Endothelial cell (in vitro differentiated cells): ENCODE measurements at regions not wholly inside any gene's neighbourhood (a gene's known extent, or its start where the extent isn't known, plus 50 kb on each side); places are given as distances from the start of the nearest gene placed in this dataset.

Source experiments
- DNase-seq: peaks from one replicate; pipeline ENCODE4 v3.0.0; 2021; ENCODE audit warnings: low spot score
- H3K27ac Mint-ChIP-seq: one replicate; pipeline ENCODE4 v1.8.0; 2021; ENCODE audit warnings: mixed read lengths, inconsistent platforms; ENCODE audit not compliant: unreplicated experiment
- H3K27me3 Mint-ChIP-seq: one replicate; pipeline ENCODE4 v1.8.0; 2021; ENCODE audit warnings: mild to moderate bottlenecking, moderate library complexity, mixed read lengths, inconsistent platforms; ENCODE audit not compliant: unreplicated experiment
- H3K36me3 Mint-ChIP-seq: one replicate; pipeline ENCODE4 v1.8.0; 2021; ENCODE audit warnings: mild to moderate bottlenecking, low read depth, mixed read lengths, inconsistent platforms; ENCODE audit not compliant: unreplicated experiment
- H3K4me1 Mint-ChIP-seq: one replicate; pipeline ENCODE4 v1.8.0; 2021; ENCODE audit warnings: mild to moderate bottlenecking, mixed read lengths, inconsistent platforms; ENCODE audit not compliant: unreplicated experiment
- H3K4me3 Mint-ChIP-seq: one replicate; pipeline ENCODE4 v1.8.0; 2021; ENCODE audit warnings: mild to moderate bottlenecking, mixed read lengths, inconsistent platforms; ENCODE audit not compliant: unreplicated experiment
- H3K9me3 Mint-ChIP-seq: one replicate; pipeline ENCODE4 v1.8.0; 2021; ENCODE audit warnings: mixed read lengths, inconsistent platforms; ENCODE audit not compliant: unreplicated experiment
- CTCF ChIP-seq: fragments of 200-600 bp; sonication (generic); IDR thresholded peaks from one replicate; pipeline ENCODE4 v1.5.0; 2021; ENCODE audit warnings: antibody characterized with exemption; ENCODE audit not compliant: unreplicated experiment

GRCh38 chr9:81841333-81841732, 86.9 kb upstream of the SPATA31D4 start:
- Mint-ChIP-seq H3K27ac (no peak overlapping the region), H3K4me3 (no peak overlapping the region), H3K27me3 (peaks cover 1% of the 10 kb centered on the region), H3K9me3 (no peaks in the 10 kb centered on the region), H3K4me1 (no peaks in the 10 kb centered on the region), H3K36me3 (no peaks in the 10 kb centered on the region)
- DNase-seq, result no peak
- no peak for TF ChIP-seq CTCF

DNA sequence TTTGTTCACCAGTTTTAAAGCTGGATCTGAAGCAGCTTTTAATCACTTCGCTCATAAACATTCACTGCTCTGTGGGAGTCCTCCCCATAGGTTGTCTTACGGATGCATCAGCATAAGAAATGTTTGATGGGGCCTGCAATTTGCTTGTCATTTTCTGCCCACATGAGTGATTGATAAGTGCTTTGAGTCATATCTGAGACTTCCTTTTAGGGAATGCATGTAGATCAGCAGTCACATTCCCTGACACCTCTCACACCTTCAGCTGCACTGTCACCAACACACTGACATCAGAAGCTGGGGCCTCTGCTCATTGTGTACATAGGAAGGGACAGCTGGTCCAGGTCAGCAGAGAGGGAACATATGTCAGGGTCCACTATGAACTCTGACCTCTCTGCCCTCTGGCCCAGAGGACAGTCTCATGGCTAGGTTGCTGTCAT, 84.1 kb upstream of the SPATA31D4 start:
- DNase-seq, result no peak
- TF ChIP-seq CTCF, result no peak

DNA sequence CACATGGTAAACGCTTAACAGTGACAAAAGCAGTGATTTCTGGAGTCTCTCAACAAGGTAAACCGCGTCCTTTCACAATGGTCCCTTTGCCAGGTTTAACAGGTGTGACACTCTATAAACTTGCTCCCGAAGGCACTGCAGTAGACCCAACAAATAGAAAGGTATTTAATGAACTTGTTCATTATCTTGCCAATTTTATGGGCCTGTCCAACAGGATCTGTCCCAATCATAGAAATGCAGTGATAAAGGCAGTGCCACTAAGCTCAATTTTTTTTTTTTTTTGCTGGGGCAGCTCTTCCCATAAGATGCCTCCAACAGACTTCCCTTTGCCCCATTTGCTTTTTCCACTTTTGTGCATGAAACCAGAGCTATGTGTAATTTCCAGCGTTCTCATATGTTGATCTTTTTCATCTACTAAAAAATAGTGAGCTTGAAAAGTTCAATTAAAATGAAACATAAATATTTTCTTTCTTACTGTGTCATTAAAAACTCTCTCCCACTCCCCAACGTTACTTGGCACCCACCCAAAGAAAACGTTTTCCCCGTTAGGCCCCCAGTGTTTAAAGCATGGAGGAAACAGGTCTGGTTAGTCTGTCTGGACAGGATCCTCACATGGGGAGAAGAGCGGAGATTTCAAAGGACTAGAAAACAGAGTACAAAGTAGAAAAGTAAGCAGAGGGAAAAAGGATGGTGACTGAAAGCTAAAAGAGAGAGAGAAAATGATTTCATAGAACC, 80.9 kb upstream of the SPATA31D4 start:
- Mint-ChIP-seq H3K4me1 (no peaks in the 10 kb centered on the region), H3K27ac (no peak overlapping the region), H3K36me3 (no peaks in the 10 kb centered on the region), H3K4me3 (no peak overlapping the region), H3K27me3 (peaks cover 1% of the 10 kb centered on the region), H3K9me3 (no peaks in the 10 kb centered on the region)
- no peak for DNase-seq
- TF ChIP-seq CTCF, result no peak

More for the DNA sequence above, 84.1 kb upstream of the SPATA31D4 start:
- H3K36me3 Mint-ChIP-seq, result no peaks in the 10 kb centered on the region
- no peak overlapping the region for H3K27ac Mint-ChIP-seq
- H3K27me3 Mint-ChIP-seq, result peaks cover 1% of the 10 kb centered on the region
- no peak overlapping the region for H3K4me3 Mint-ChIP-seq
- H3K9me3 Mint-ChIP-seq, result no peaks in the 10 kb centered on the region
- H3K4me1 Mint-ChIP-seq, result no peaks in the 10 kb centered on the region

GRCh38 chr9:81848472-81848871, 79.8 kb upstream of the SPATA31D4 start:
- H3K9me3 Mint-ChIP-seq, result no peaks in the 10 kb centered on the region
- DNase-seq, result no peak
- TF ChIP-seq CTCF, result no peak
- no peak overlapping the region for H3K27ac Mint-ChIP-seq
- H3K36me3 Mint-ChIP-seq, result no peaks in the 10 kb centered on the region
- H3K4me3 Mint-ChIP-seq, result no peak overlapping the region
- H3K4me1 Mint-ChIP-seq, result no peaks in the 10 kb centered on the region
- H3K27me3 Mint-ChIP-seq, result no peaks in the 10 kb centered on the region

DNA sequence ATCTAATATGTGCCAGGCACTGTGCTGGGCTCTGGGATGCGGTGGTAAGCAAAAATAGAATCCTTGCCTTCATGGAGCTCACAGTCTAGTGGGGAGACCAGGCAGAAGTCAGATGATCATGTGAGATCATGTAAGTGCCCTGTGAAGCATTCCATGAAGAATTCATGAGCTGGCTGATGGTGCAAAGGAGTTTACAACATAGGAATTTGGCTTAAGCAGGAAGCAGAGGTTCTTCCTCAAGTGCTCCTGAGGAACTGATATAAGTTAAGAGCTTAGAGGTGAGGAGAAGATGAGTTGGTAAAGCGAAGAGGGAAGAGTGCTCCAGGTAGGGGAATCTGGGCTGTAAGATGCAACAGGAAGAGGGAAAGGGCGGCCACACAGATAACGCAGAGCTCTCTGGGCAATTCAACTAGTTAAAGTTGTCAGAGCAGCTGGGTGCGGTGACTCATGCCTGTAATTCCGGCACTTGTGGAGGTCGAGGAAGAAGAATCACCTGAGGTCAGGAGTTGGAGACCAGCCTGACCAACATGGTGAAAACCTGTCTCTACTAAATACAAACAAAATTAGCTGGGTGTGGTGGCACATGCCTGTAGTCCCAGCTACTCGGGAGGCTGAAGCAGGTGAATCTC, 78.5 kb upstream of the SPATA31D4 start:
- TF ChIP-seq CTCF, result no peak
- Mint-ChIP-seq H3K9me3 (no peaks in the 10 kb centered on the region), H3K27ac (no peak overlapping the region), H3K4me3 (no peak overlapping the region), H3K4me1 (no peaks in the 10 kb centered on the region), H3K36me3 (no peaks in the 10 kb centered on the region), H3K27me3 (no peaks in the 10 kb centered on the region)
- no peak for DNase-seq
